ENCODE measurements at regions not wholly inside any gene's neighbourhood (a gene's known extent, or its start where the extent isn't known, plus 50 kb on each side); places are given as distances from the start of the nearest gene placed in this dataset.

- Histone ChIP-seq H3K4me1 (ENCODE audit: control insufficient read depth, insufficient read depth, low read length) (no peaks in the 10 kb centered on the region), H2AFZ (ENCODE audit: control insufficient read depth, low read depth, low read length) (no peak overlapping the region), H4K20me1 (ENCODE audit: control insufficient read depth, insufficient read depth) (no peaks in the 10 kb centered on the region), H3K27ac (ENCODE audit: control insufficient read depth, insufficient read depth) (no peak overlapping the region), H3K4me3 (no peak overlapping the region), H3K9ac (ENCODE audit: control insufficient read depth, insufficient read depth, low read length) (no peak overlapping the region), H3K36me3 (ENCODE audit: control insufficient read depth in 2 of 2, insufficient read depth in 2 of 2, low read length in 1 of 2) (no peaks in the 10 kb centered on the region), H3K9me3 (replicated peaks; ENCODE audit: control insufficient read depth, insufficient read depth, low read length) (no peaks in the 10 kb centered on the region; the same call in 2 of the 3 replicates), H3K79me2 (ENCODE audit: control insufficient read depth, insufficient read depth, low read length) (no peaks in the 10 kb centered on the region), H3K4me2 (ENCODE audit: control insufficient read depth, insufficient read depth) (no peak overlapping the region), H3K27me3 (replicated peaks in 1 of 2; ENCODE audit: control insufficient read depth in 2 of 2, insufficient read depth in 2 of 2, low read length in 1 of 2) (no peaks in the 10 kb centered on the region)
- TF ChIP-seq RAD51 (IDR thresholded peaks at IDR 0.05) (no peak), CBX3 (IDR thresholded peaks at IDR 0.05; ENCODE audit: borderline replicate concordance, low read depth) (no peak), CBFB (IDR thresholded peaks at IDR 0.05; ENCODE audit: low read depth) (no peak), FOXM1 (IDR thresholded peaks at IDR 0.05; ENCODE audit: low read depth, low read length) (no peak), MEF2B (IDR thresholded peaks at IDR 0.05; ENCODE audit: partially characterized antibody, poor library complexity, severe bottlenecking) (no peak), TBL1XR1 (IDR thresholded peaks at IDR 0.05; ENCODE audit: low read depth, low read length) (no peak), HDGF (IDR thresholded peaks at IDR 0.05) (no peak), NFYA (IDR thresholded peaks at IDR 0.05; ENCODE audit: borderline replicate concordance, low read depth, low read length) (no peak), RFX5 (IDR thresholded peaks at IDR 0.05; ENCODE audit: low read depth, low read length) (no peak), BHLHE40 (IDR thresholded peaks at IDR 0.05; ENCODE audit: borderline replicate concordance in 1 of 2, low read depth in 2 of 2, low read length in 1 of 2) (no peak), SP1 (IDR thresholded peaks at IDR 0.05; ENCODE audit: low read depth, low read length) (no peak), MXI1 (IDR thresholded peaks at IDR 0.05; ENCODE audit: low read depth, low read length) (no peak), ETV6 (conservative IDR thresholded peaks at IDR 0.05 in 1 of 2, IDR thresholded peaks at IDR 0.05 in 1 of 2; ENCODE audit: borderline replicate concordance in 1 of 2, low read depth in 1 of 2) (no peak), TCF12 (IDR thresholded peaks at IDR 0.05; ENCODE audit: low read depth, low read length) (no peak)
- TF ChIP-seq, protein P1, sequence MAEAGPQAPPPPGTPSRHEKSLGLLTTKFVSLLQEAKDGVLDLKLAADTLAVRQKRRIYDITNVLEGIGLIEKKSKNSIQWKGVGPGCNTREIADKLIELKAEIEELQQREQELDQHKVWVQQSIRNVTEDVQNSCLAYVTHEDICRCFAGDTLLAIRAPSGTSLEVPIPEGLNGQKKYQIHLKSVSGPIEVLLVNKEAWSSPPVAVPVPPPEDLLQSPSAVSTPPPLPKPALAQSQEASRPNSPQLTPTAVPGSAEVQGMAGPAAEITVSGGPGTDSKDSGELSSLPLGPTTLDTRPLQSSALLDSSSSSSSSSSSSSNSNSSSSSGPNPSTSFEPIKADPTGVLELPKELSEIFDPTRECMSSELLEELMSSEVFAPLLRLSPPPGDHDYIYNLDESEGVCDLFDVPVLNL (IDR thresholded peaks at IDR 0.05; ENCODE audit: low read depth, low read length) = no peak
- no peak for ATAC-seq
- no peak for DNase-seq (ENCODE audit: low read depth, low spot score)
- BruUV-seq (replicated peaks) = no TSS peak
- intact Hi-C loops (cut with micrococcal nuclease; ENCODE audit: unreplicated experiment) = no loop called here
- ChIA-PET SMC1A (ENCODE audit: uncharacterized antibody, unreplicated experiment) (no interaction called here), POLR2A (no interaction called here), CTCF (no interaction called here), RAD21 (ENCODE audit: unreplicated experiment) (no interaction called here)
- no peak for FAIRE-seq
- in situ Hi-C loops (cut with MboI) = no loop called here
- WGBS (ENCODE audit: insufficient coverage, insufficient replicate concordance, low lambda C conversion rate, missing lambda C conversion rate) = 0% methylated on average over 1 of the region's 1 CpG
Observed at GRCh38 chr4:106451091-106451490, 82.5 kb upstream of the GIMD1 start.
